ENCODE measurements at regions not wholly inside any gene's neighbourhood (a gene's known extent, or its start where the extent isn't known, plus 50 kb on each side); places are given as distances from the start of the nearest gene placed in this dataset.
"Not testable (repeated sequence)": the region's sequence is repeated elsewhere in the genome, so short reads cannot be mapped to it uniquely, and the experiment has no call there.

DNA sequence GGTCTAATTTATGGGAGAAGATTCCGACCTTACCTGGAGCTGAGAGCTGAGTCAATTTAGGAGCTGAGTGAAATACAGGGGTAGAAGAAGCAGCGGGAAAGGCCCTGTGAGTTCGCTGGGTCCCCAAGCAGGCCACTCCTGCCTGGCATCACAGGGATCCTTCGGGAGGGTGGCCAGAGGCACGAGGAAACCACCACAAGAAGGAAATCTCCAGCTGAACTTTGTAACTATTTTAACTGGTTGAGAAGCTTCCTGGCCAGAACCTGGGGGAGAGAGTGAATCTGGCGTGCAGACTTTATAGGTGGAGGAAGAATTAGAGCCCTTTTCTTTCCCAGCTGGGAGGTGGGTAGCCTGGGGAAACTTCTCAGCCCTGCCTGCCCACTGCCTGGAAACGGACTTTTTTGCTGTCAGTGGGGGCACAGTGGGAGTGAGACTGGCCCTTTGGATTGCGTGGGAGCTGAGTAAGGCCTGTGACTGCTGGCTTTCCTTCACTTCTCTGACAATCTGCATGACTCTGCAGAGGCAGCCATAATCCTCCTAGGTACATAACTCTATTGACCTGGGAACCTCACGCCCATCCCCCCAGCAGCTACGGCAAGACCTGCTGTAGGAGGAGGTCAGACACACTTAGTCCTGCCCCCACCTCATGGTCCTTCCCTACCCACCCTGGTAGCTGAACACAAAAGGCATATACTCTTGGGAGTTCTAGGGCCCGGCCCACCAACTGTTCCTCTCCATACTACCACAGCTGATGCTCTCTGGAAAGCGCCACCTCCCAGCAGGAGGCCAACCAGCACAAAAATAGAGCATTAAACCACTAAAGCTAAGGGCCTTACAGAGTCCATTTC, 340.7 kb downstream of the CNTN3 start:
- no peak for DNase-seq (ENCODE audit: low spot score)

DNA sequence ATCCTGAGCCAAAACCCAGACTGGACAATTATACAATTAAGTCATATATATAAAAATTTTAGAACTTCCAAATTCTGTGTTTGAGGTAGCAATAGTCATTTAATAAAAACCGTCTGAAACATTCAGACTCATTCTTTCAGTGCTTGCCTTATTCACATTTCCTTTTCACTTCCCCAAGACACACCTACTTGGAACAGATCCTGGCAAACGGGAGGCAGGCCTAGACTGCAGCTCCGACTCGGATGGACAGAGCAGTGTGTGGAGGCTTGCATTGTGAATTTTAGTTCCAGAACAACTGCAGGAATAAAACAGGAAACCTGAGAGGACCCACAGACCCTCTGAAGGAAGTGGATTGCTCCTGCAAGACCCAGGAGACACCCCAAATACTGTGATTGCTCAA, 341.4 kb downstream of the CNTN3 start:
- DNase-seq (ENCODE audit: low spot score) = no peak

DNA sequence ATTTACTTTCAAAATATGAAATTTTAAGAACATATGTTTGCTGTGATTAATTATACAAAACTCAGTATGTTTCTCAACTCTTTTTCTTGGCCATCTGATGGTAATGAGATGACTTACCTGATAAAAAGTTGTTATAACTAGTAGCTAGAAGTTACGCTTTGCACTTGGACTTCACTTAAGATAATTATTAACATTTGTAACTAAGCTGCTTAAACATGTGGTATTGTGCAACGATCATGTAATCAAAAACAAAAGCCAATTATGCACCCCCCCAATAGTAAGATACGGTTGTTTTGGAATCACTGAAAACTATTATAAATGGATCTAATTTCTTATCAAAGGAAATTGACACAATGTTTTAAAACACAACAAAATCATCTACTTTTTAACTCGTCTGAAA, 342.9 kb downstream of the CNTN3 start:
- DNase-seq (ENCODE audit: low spot score) = no peak

DNA sequence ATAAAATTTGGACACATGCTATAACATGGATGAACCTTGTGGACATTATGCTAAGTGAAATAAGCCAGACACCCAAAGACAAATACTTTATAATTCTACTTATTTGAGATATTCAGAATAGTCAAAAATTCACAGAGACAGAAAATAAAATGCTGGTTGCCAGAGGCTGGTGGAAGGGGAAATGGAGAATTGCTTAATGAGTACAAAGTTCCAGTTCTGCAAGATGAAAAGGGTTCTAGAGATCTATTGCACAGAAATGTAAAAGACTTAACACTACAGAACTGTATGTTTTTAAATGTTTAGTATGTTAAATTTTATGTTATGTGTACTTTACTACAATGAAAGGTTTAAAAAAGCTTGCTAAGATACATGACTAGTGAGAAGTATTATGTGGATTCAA, 344.8 kb downstream of the CNTN3 start:
- DNase-seq (ENCODE audit: low spot score) = no peak

DNA sequence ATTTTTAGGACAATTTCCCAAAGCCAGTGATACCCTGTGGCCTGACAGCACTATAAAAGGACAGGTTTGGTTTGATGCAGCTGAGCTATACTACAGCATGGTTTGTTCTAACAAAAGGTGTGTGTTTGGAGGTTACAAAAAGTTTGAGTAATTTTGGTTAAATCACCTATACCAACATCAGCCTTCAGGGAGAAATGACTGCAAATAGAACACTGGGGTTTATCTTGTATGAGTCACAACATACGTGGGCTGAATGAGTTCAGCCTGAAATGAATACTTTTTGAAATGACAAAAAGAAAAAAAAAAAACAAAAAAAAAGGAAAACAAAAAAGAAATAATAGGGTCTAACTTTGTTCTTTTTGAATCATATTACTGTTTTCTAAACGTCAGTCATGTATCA, 345.7 kb downstream of the CNTN3 start:
- DNase-seq (ENCODE audit: low spot score) = no peak

DNA sequence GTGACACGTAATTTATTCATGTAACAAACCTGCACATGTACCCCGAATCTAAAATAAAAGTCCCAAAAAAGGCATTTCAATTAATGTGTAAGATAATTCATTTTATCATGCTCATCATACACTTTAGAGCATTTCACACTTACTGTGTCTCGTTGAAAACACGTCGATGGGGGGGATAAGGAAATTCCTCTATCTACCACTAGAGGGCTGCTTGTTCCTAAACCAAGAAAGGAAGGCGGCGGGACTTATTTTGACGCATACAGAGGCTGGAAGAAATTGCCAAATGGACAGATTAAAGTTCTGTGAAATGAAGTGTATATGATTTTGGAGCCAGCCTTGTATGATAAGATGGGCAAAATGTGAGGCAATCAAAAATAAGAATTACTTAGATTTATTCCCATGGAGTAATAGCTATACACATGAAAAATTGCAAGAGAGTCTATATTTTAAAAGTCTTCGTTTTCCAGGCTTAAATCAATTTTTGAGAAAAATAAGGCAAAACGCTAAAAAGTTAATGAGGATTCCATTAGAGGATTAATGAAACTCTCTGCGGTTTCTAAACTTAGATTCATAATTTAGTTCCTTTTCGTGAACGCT, 346.8 kb downstream of the CNTN3 start:
- peak; percentile 21 for DNase-seq (ENCODE audit: low spot score)

DNA sequence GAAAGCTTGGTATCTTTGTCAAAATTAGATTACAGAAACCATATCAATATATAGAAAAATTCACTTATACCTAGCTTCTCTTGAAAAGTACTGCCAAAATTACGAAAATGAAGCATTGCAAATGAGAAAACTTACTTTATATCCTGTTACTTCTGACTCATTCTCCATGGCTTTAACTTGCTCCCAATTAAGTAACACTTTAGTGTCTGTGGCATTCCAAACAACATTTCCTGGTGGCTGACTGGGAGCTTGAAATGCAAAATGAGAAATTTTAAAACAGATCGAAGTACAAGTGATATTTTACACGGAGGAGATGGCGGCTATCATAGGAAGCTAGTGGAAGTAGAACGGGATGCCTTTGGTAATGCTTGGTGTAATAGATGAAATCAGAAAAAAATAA, 347.3 kb downstream of the CNTN3 start:
- DNase-seq (ENCODE audit: low spot score) = no peak

DNA sequence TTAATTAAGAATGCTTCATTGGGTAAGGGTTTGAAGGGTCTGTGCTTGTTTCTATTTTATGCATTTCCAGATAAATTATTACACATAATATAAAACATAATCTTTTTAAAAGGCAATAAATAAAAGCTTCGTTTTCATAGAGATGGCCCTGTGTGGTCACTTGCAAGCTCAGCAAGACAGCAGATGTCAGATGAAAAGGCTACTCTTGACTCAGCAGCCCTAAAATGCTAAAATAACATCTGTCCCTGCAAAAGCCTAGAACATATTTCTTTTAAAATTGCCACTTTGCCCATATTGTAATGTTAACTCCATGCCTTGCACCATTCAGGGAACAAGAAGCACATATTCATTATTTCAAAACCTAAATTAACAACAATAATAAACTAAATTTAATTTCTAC, 349.4 kb downstream of the CNTN3 start:
- DNase-seq (ENCODE audit: low spot score) = no peak

DNA sequence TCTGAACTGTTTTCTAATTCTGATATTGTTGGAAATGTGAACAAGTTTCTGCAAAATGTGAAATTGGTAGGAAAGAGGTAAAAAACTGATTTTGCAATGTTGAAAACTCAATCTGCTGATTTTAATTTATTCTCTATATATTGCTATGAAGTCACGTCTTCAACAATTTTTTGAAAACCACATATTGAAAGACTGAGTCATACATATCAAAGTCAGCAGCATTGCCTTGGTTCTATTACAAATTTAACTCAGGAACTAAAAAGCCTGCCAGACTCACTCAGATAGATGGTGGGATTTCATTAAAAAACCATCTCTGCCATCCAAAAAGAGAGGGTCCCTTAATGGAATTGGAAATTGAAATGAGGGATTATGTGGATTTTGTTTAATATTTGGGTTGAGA, 351.4 kb downstream of the CNTN3 start:
- no peak for DNase-seq (ENCODE audit: low spot score)

DNA sequence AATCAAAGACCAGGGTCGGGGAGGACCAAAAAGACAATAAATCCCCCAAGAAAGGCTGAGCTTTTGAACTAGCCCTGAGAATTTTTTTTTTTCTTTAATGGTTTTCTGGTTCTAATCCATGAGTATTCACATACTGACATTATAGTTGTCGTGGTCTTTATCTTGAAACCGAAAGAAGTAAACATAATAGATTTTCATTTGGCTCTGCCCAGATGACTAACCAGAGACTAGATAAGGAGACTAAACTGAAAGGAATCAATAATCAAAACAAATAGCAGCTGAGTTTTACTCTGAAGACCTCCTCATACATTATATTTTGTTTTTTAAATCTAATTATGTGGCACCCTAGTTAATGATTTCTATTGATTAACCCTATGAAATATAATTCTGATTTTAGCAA, 381.4 kb downstream of the CNTN3 start:
- DNase-seq (ENCODE audit: low spot score) = no peak

DNA sequence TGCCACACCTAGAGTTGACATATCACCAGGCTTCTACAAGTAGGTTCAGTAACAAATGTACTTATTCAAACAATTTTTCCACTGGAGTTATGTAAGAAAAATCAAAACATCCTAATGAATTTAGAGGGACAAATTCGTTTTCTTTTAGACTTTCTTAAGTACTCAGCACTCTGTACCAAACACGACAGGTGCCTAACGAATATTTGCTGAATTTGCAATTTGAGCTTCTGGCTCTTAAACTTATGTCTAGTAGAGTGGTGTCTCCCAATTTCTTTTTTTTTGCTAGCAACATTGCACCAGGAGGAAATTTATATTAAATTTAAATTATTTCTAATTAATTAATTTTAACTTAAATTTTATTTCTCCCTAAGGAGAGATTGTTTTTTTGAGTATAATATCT, 397.0 kb downstream of the CNTN3 start:
- no peak for DNase-seq (ENCODE audit: low spot score)

DNA sequence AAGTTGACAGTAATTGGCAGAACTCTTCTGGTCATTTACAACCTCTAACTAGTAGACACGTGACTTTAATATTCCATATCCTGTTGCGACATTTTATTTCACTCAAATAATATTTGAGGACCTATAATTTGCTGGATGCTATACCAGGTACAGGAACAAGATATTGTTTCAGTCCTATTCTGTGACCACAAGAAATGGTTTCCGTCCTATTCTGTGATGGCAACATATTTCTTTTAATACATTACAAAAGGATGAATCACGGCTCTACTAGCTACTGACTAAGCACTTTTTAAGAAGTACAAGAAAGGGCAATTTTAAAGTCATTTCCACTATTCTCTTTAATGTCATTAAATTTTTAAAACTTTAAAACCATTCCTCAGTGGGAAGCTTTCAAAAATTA, 400.2 kb downstream of the CNTN3 start:
- no peak for DNase-seq (ENCODE audit: low spot score)

DNA sequence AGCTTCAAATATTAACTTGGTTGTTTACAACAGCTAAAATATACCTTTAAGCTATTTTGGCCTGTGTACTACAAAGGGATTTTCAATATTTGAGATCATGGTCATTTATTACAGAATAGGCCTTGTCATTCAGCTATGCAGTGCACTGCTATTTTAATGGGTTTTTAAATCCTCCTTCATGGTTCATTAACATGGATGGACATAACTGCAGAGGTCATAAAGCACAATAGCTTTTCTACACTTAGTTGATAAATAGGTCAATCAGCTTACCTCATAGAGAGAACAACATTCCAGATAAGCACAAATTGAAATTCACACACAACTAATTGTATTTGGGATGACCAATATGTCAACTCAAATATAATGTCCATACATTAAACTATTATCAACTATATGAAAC, 403.7 kb downstream of the CNTN3 start:
- no peak for DNase-seq (ENCODE audit: low spot score)

DNA sequence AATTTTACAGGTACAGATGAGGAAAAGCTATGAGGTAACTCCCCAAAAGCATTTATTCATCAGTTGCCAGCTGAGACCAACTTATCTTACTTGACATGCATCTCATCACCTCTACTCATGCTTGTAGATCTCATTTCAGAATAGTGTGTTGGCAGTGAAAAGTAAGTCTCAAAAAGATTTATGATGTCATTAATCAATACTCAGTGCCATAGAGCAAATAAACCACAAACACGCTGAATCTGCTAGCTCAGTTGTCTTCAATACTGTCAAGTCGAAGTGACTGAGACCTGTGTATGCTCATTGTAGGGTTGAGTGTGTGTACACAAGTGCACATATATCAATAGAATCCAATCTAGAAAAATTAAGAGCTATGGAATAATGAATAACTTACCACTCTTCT, 413.5 kb downstream of the CNTN3 start:
- DNase-seq (ENCODE audit: low spot score) = no peak

DNA sequence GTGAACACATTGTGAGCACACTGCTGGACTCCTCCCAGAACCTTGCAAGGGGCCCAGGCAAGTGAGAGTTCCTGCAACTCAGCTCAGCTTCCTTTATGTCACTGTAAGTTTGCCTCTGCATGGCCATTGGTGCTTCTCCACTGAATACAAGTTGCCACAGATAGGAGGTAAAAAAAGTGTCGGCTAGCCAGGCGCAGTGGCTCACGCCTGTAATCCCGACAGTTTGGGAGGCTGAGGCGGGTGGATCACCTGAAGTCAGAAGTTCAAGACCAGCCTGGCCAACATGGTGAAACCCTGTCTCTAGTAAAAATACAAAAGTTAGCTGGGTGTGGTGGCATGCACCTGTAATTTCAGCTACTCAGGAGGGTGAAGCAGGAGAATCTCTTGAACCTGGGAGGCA, 435.8 kb downstream of the CNTN3 start:
- not testable (repeated sequence) for DNase-seq (ENCODE audit: low spot score)

DNA sequence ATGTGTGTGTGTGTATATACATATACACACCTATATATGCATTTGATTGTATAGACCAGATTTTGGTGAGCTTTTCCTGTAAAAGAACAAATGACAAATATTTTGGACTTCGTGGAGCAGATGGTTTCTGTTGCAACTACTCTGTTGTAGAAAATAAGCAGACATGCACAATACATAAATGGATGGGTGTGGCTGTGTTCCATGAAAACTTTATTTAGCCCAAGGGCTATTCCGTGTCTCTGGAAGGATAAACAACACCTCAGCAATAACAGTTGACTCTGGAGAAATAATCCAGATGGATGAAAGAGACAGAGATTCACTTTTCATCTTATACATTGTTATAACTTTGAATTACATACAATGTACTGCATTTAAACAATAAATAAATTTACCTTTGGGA, 441.4 kb downstream of the CNTN3 start:
- DNase-seq (ENCODE audit: low spot score) = no peak

DNA sequence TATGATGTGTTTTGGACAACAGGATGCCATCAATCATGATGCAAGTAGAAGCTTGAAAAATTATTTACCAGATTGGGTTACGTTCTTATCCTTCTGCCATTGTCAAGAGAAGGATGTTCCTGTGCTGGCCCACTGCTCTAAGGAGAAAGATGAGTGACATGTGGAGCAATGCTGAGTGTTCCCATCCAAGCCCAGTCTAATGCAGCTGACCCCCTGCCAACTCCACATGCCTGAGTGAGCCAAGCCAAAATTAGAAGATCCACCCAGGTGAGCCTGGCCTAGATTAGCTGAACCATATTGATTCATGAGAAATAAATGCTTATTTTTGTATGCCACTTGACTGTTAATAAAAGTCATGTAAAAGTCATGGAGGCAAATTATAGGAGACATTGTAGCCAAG, 446.5 kb downstream of the CNTN3 start:
- DNase-seq (ENCODE audit: low spot score) = no peak

DNA sequence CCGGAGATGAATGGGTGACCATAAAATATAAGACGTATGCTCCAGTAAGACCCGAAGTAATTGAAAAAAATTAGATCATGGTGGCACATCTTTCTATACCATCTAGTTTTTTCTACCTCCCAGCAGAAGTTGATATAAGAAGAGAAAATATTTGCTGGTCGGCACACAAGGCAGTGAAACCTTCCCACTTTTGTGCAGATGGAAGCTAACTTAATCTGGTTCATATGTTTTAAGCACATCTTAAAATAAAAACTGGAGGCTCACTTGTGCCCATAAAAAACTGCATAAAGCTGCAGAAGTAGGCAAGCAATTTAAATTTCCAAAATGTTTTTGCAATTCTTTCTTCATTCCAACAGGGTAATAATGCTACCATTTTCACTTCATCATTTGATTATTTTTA, 449.2 kb downstream of the CNTN3 start:
- no peak for DNase-seq (ENCODE audit: low spot score)

DNA sequence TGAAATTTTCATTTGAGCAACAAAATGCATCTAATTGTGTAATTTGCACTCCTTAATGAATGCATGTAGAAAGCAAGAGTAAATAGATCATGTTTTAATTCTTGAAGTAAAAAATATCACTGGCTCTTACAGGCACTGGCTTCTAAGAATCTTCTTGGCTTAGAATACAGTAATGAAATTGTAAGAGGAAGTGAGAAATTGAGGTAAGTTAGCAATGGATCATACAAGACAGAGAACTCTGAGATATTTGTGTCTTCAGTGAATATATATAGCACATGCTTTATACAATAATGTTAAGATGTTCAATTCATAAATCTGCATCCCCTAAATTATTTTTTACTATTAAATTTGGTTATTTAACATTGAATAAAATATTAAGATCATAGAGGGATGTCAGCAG, 465.0 kb downstream of the CNTN3 start:
- no peak for DNase-seq (ENCODE audit: low spot score)

DNA sequence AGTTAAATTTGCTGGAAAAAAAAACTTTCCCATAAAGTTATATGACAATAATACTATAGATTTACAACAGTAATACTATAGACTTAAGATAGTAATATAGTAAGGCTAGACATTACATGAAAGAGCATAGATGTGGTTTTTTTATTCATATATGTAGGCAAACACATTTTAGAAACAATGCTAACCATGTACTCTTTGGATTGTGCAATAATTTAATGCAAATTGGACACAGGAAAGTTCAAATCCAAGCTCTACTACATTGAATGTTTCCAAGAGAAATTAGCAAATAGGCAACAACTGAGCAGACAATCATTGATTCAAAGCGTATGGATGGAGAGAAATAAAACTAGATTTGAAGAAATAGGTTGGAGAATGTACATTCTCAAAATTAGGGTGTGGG, 469.2 kb downstream of the CNTN3 start:
- no peak for DNase-seq (ENCODE audit: low spot score)

DNA sequence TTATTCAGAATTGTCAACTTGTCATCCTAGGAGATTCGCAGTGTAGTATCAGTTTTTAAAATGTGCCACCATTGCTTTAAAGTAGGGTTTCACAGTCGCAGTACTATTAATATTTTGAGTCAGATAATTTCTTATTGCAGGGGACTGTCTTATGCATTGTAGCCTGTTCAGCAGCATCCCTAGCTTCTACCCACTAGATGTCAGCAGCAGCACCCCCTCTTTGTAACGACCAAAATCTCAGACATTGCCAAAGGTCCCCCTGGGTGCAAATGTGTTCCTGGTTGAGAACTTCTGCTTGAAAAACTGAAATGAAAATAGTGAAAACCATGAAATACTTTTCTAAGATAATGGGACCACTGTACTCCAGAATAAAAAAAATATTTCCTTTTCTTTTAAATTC, 474.8 kb downstream of the CNTN3 start:
- no peak for DNase-seq (ENCODE audit: low spot score)

DNA sequence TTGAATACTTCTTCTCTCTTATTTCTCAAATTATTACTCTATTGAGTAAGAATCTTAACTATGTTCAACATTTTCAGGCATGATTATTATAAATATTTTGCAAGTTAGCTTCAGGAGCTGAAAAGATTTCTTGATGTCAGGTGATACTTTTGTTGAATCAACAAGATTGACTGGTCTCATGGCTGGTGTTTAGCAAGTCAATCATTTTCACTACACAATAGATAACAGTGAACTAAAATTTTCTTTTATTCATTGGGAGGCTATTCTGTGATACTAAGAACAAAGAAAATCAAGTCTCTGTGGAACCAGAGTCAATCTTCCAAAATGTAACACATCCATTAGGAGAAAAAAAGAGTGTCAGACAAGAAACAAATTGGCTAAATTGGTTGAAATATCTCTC, 476.7 kb downstream of the CNTN3 start:
- DNase-seq (ENCODE audit: low spot score) = no peak

DNA sequence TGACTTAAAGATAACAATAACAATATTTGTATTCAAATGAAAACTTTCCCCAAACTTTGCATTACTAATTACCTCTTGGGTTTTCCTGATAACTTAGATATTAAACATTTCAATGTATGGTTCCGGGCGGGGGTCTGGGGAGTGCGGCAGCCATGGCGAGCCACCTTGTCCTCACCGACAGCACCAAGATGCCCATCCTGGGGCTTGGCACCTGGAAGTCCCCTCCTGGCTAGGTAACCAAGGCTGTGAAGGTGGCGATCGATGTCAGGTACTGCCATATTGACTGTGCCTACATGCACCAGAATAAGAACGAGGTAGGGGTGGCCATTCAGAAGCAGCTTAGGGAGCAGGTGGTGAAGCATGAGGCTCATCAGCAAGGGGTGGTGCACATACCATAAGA, 478.7 kb downstream of the CNTN3 start:
- DNase-seq (ENCODE audit: low spot score) = no peak

DNA sequence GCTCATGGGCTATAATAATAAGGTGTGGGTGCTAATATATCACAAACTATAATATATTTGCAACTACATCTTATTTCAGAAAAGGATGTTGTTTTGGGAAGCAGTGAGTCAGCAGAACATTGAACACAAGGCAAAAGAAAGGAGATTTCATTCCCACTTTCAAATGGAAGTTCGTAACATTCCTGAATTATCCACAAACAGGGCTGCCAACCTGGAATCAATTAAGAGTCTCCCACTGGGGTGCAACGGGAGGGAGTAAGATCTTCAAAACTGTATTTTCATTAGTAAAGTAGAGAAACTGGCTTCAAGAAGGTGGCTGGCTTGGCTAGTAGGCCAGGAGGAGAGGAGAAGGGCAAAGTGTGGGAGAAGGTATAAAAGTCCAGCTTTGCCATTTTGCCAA, 479.6 kb downstream of the CNTN3 start:
- DNase-seq (ENCODE audit: low spot score) = no peak
